ENCODE measurements at regions not wholly inside any gene's neighbourhood (a gene's known extent, or its start where the extent isn't known, plus 50 kb on each side); places are given as distances from the start of the nearest gene placed in this dataset.

DNA sequence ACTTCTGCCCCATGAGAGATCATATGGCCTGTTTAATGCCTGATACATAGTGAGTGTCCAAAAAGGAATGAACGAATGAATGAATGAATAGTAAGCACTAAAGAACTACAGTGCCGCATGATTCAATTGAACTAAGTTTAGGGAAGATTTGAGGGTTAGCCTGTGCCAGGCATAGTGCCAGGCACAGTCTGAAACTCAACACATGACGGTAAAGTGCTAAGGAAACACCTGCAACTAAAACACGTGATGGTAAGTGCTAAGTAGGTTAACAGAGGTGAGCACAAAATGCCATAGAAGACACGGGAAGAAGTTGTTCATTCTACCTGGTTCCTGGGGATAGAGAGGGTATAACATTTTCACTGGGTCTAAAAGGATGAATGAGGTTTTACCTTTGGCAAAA is 93.5 kb upstream of the DBX1 start:
- 48 to 76% methylated on average over 5 of the region's 5 CpGs for WGBS, 2 donors
- no peaks in the 10 kb centered on the region for H3K36me3 ChIP-seq
- intact Hi-C loops (cut with DNase I) = no loop called here

DNA sequence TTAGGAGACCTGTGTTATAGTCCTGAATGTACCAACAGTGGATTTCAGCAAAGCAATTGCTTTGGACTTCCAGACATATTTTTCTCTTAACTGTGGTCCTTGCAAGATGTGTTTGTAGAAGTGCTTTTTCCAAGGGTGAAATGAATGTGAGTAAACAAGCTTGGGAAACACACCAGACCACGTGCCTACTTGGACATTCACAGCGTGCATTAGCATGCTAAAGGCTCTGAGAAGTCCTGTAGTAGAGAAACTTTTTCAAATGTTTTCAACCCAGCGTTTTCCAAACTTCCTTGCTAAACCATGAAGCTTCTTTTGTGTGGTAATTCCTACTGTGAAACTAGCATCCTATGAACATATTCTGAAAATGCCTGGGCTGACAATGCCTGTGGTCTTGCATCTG is 91.2 kb upstream of the DBX1 start:
- TF ChIP-seq POLR2A (IDR thresholded peaks at IDR 0.05) (no peak), EP300 (IDR thresholded peaks at IDR 0.05) (no peak), POLR2AphosphoS5 (IDR thresholded peaks at IDR 0.05) (no peak), CTCF (IDR thresholded peaks at IDR 0.05) (no peak)

More for the DNA sequence above, 93.5 kb upstream of the DBX1 start:
- H3K9me3 ChIP-seq = no peaks in the 10 kb centered on the region
- H3K27ac ChIP-seq = no peak overlapping the region
- TF ChIP-seq POLR2A (IDR thresholded peaks at IDR 0.05) (no peak), EP300 (IDR thresholded peaks at IDR 0.05) (no peak), CTCF (IDR thresholded peaks at IDR 0.05) (no peak), POLR2AphosphoS5 (IDR thresholded peaks at IDR 0.05) (no peak)
- H3K27me3 ChIP-seq = no peaks in the 10 kb centered on the region
- no peak overlapping the region for H3K4me3 ChIP-seq
- H3K4me1 ChIP-seq = peaks cover 0 to 24% (median 18%) of the 10 kb centered on the region in 4 donors
- DNase-seq = no peak

GRCh38 chr11:20250644-20251247 is 90.5 kb upstream of the DBX1 start:
- Histone ChIP-seq H3K9me3 (no peaks in the 10 kb centered on the region), H3K4me3 (no peak overlapping the region), H3K4me1 (peaks cover 0 to 24% (median 18%) of the 10 kb centered on the region in 4 donors), H3K27me3 (no peaks in the 10 kb centered on the region), H3K27ac (peak overlapping the region in 2 of 4 donors; percentile 38 to 44), H3K36me3 (no peaks in the 10 kb centered on the region)
- 10 to 52% methylated on average over 3 of the region's 3 CpGs for WGBS, 2 donors
- TF ChIP-seq EP300 (IDR thresholded peaks at IDR 0.05) = no peak
- peak in 2 of 4 donors; percentile 60 to 65 for TF ChIP-seq POLR2AphosphoS5 (IDR thresholded peaks at IDR 0.05)
- TF ChIP-seq CTCF (IDR thresholded peaks at IDR 0.05) = no peak
- no peak for TF ChIP-seq POLR2A (IDR thresholded peaks at IDR 0.05)
- intact Hi-C loops (cut with DNase I) = no loop called here
- DNase-seq = no peak

More for the DNA sequence above, 91.2 kb upstream of the DBX1 start:
- 77 to 82% methylated on average over 3 of the region's 3 CpGs for WGBS, 2 donors
- Histone ChIP-seq H3K27me3 (no peaks in the 10 kb centered on the region), H3K4me3 (no peak overlapping the region), H3K4me1 (peaks cover 0 to 24% (median 18%) of the 10 kb centered on the region in 4 donors), H3K27ac (no peak overlapping the region), H3K36me3 (no peaks in the 10 kb centered on the region), H3K9me3 (no peaks in the 10 kb centered on the region)
- DNase-seq = no peak
- intact Hi-C loops (cut with DNase I) = no loop called here

GRCh38 chr11:20249796-20250195 is 89.5 kb upstream of the DBX1 start:
- DNase-seq = no peak
- TF ChIP-seq CTCF (IDR thresholded peaks at IDR 0.05) (no peak), POLR2A (IDR thresholded peaks at IDR 0.05) (no peak), POLR2AphosphoS5 (IDR thresholded peaks at IDR 0.05) (no peak)
- Histone ChIP-seq H3K27ac (peak overlapping the region in 1 of 4 donors; percentile 44), H3K4me3 (no peak overlapping the region), H3K4me1 (peaks cover 0 to 24% (median 18%) of the 10 kb centered on the region in 4 donors), H3K9me3 (no peaks in the 10 kb centered on the region), H3K36me3 (no peaks in the 10 kb centered on the region), H3K27me3 (no peaks in the 10 kb centered on the region)
- intact Hi-C loops (cut with DNase I) = no loop called here
- WGBS, 2 donors = 14 to 59% methylated on average over 3 of the region's 3 CpGs

GRCh38 chr11:20249378-20249777 is 89.1 kb upstream of the DBX1 start:
- H3K4me1 ChIP-seq = peaks cover 0 to 24% (median 18%) of the 10 kb centered on the region in 4 donors
- WGBS, 2 donors = 19 to 60% methylated on average over 5 of the region's 5 CpGs
- DNase-seq = no peak
- H3K9me3 ChIP-seq = no peaks in the 10 kb centered on the region
- peak overlapping the region in 1 of 4 donors; percentile 44 for H3K27ac ChIP-seq
- H3K36me3 ChIP-seq = no peaks in the 10 kb centered on the region
- TF ChIP-seq EP300 (IDR thresholded peaks at IDR 0.05) (no peak), CTCF (IDR thresholded peaks at IDR 0.05) (no peak), POLR2A (IDR thresholded peaks at IDR 0.05) (no peak), POLR2AphosphoS5 (IDR thresholded peaks at IDR 0.05) (no peak)
- H3K27me3 ChIP-seq = no peaks in the 10 kb centered on the region
- intact Hi-C loops (cut with DNase I) = no loop called here
- H3K4me3 ChIP-seq = no peak overlapping the region
